Loucy (cell line): ENCODE measurements at regions not wholly inside any gene's neighbourhood (a gene's known extent, or its start where the extent isn't known, plus 50 kb on each side); places are given as distances from the start of the nearest gene placed in this dataset.

Source experiments
- EZH2phosphoT487 ChIP-seq: fragments of 200-600 bp; IDR thresholded peaks from 2 replicates; pipeline ENCODE4 v1.6.1; 2018; ENCODE audit warnings: antibody characterized with exemption, mild to moderate bottlenecking, moderate library complexity, borderline replicate concordance
- TF ChIP-seq, protein P1 (sequence below): fragments of 200-600 bp; sonication (generic); conservative IDR thresholded peaks from 2 replicates; pipeline ENCODE4 v1.5.1; 2014; ENCODE audit warnings: mild to moderate bottlenecking, antibody characterized with exemption, low read length

DNA sequence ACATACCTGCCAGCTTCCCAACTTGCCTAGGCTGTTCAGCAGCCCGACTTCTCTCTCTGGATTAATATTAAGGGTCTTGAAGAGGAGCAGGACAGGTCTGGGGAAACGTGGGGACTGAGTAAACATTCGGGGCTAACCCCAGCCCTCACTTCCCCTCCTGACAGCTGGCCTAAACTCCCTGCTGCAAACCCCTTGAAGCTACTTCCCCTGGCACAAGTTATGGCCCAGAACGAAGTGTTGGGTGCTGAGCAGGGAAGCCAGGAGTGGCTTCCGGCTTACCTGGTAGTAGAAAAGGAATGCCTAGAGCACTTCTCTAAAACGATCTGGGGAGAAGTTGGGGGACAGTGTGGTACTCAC, 200.0 kb downstream of the BCOR start:
- TF ChIP-seq, protein P1, sequence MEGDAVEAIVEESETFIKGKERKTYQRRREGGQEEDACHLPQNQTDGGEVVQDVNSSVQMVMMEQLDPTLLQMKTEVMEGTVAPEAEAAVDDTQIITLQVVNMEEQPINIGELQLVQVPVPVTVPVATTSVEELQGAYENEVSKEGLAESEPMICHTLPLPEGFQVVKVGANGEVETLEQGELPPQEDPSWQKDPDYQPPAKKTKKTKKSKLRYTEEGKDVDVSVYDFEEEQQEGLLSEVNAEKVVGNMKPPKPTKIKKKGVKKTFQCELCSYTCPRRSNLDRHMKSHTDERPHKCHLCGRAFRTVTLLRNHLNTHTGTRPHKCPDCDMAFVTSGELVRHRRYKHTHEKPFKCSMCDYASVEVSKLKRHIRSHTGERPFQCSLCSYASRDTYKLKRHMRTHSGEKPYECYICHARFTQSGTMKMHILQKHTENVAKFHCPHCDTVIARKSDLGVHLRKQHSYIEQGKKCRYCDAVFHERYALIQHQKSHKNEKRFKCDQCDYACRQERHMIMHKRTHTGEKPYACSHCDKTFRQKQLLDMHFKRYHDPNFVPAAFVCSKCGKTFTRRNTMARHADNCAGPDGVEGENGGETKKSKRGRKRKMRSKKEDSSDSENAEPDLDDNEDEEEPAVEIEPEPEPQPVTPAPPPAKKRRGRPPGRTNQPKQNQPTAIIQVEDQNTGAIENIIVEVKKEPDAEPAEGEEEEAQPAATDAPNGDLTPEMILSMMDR, result no peak
- no peak for TF ChIP-seq EZH2phosphoT487
